Ishikawa (cell line): ENCODE measurements at regions not wholly inside any gene's neighbourhood (a gene's known extent, or its start where the extent isn't known, plus 50 kb on each side); places are given as distances from the start of the nearest gene placed in this dataset.

ENCODE experiments used
- CEBPB ChIP-seq: IDR thresholded peaks from 2 replicates; pipeline ENCODE4 v1.6.1; 2012
- CREB1 ChIP-seq: IDR thresholded peaks from 2 replicates; pipeline ENCODE4 v1.6.1; 2012; ENCODE audit warnings: low read depth
- EGR1 ChIP-seq: IDR thresholded peaks from 2 replicates; pipeline ENCODE4 v1.6.1; 2012
- EP300 ChIP-seq: IDR thresholded peaks from 2 replicates; pipeline ENCODE4 v1.6.1; 2012; ENCODE audit warnings: borderline replicate concordance
- FOXM1 ChIP-seq: IDR thresholded peaks from 2 replicates; pipeline ENCODE4 v1.6.1; 2012; ENCODE audit warnings: low read depth, borderline replicate concordance
- RAD21 ChIP-seq: IDR thresholded peaks from 2 replicates; pipeline ENCODE4 v1.6.1; 2012; ENCODE audit warnings: low read depth
- TAF1 ChIP-seq: IDR thresholded peaks from 2 replicates; pipeline ENCODE4 v1.6.1; 2012; ENCODE audit warnings: low read depth, mild to moderate bottlenecking
- TCF12 ChIP-seq: IDR thresholded peaks from 2 replicates; pipeline ENCODE4 v1.6.1; 2012; ENCODE audit warnings: low read depth
- TEAD4 ChIP-seq: IDR thresholded peaks from 2 replicates; pipeline ENCODE4 v1.6.1; 2012
- YY1 ChIP-seq: IDR thresholded peaks from 2 replicates; pipeline ENCODE4 v1.6.1; 2012; ENCODE audit warnings: low read depth
- ZBTB7A ChIP-seq: IDR thresholded peaks from 2 replicates; pipeline ENCODE4 v1.6.1; 2012; ENCODE audit warnings: low read depth
- TF ChIP-seq, protein P1 (sequence below): IDR thresholded peaks from 2 replicates; pipeline ENCODE4 v1.6.1; 2012
- TF ChIP-seq, protein P2 (sequence below): IDR thresholded peaks from 2 replicates; pipeline ENCODE4 v1.6.1; 2012; ENCODE audit warnings: low read depth, mild to moderate bottlenecking
- TF ChIP-seq, protein P3 (sequence below): IDR thresholded peaks from 2 replicates; pipeline ENCODE4 v1.6.1; 2012

- TF ChIP-seq CREB1: no peak
- TF ChIP-seq, protein P1, sequence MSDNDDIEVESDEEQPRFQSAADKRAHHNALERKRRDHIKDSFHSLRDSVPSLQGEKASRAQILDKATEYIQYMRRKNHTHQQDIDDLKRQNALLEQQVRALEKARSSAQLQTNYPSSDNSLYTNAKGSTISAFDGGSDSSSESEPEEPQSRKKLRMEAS: no peak
- TF ChIP-seq, protein P2, sequence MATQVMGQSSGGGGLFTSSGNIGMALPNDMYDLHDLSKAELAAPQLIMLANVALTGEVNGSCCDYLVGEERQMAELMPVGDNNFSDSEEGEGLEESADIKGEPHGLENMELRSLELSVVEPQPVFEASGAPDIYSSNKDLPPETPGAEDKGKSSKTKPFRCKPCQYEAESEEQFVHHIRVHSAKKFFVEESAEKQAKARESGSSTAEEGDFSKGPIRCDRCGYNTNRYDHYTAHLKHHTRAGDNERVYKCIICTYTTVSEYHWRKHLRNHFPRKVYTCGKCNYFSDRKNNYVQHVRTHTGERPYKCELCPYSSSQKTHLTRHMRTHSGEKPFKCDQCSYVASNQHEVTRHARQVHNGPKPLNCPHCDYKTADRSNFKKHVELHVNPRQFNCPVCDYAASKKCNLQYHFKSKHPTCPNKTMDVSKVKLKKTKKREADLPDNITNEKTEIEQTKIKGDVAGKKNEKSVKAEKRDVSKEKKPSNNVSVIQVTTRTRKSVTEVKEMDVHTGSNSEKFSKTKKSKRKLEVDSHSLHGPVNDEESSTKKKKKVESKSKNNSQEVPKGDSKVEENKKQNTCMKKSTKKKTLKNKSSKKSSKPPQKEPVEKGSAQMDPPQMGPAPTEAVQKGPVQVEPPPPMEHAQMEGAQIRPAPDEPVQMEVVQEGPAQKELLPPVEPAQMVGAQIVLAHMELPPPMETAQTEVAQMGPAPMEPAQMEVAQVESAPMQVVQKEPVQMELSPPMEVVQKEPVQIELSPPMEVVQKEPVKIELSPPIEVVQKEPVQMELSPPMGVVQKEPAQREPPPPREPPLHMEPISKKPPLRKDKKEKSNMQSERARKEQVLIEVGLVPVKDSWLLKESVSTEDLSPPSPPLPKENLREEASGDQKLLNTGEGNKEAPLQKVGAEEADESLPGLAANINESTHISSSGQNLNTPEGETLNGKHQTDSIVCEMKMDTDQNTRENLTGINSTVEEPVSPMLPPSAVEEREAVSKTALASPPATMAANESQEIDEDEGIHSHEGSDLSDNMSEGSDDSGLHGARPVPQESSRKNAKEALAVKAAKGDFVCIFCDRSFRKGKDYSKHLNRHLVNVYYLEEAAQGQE: no peak
- TF ChIP-seq EGR1: no peak
- TF ChIP-seq TEAD4: no peak
- TF ChIP-seq RAD21: no peak
- TF ChIP-seq, protein P3, sequence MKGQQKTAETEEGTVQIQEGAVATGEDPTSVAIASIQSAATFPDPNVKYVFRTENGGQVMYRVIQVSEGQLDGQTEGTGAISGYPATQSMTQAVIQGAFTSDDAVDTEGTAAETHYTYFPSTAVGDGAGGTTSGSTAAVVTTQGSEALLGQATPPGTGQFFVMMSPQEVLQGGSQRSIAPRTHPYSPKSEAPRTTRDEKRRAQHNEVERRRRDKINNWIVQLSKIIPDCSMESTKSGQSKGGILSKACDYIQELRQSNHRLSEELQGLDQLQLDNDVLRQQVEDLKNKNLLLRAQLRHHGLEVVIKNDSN: no peak
- no peak for TF ChIP-seq CEBPB
- TF ChIP-seq EP300: no peak
- no peak for TF ChIP-seq FOXM1
- TF ChIP-seq TAF1: no peak
- no peak for TF ChIP-seq TCF12
- no peak for TF ChIP-seq YY1
- no peak for TF ChIP-seq ZBTB7A
These were observed 133.6 kb upstream of the CITED2 start for GRCh38 chr6:139508023-139508422.
